Stimulated activated CD4-positive, alpha-beta T cell treated with anti-CD3 and anti-CD28 coated beads, Interleukin-4, amount 100 ng/mL, for 1 hour (primary cell): ENCODE measurements at regions not wholly inside any gene's neighbourhood (a gene's known extent, or its start where the extent isn't known, plus 50 kb on each side); places are given as distances from the start of the nearest gene placed in this dataset.

Experiments
- DNase-seq: peaks from one replicate; pipeline ENCODE4 v3.0.0-alpha.2; 2020

DNA sequence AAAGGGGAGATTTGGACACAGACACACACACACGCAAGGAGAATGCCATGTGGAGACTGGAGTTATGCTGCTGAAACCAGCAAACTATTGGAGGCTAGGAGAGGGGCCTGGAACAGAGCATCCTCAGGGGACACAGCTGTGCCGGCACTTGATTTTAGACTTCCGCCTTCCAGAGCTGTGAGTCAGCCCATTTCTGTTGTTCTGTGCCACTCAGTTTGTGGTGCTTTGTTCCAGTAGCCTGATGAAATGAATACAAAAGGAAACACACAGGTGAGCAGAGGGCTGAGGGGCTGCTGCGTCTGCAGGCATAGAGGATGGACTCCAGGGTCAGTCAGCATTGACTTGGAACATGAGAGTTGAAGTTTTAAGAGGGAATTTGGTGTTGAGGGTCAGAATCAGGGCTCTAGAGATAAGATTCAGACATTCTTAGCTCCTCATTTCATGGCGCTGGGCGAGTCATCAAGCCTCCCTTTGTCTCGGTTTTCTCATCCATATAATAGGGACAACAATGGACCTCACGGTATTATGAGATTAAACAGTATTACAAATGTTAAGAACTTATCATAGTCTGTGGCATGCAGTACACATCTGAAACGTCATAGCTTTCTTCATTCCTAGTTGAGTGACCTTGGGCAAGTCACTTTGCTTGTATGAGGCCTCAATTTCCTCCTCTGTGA is 191.0 kb downstream of the MIAT start:
- no peak for DNase-seq

GRCh38 chr22:26849575-26849974 is 192.2 kb downstream of the MIAT start:
- no peak for DNase-seq

GRCh38 chr22:26851125-26851524 is 193.7 kb downstream of the MIAT start:
- no peak for DNase-seq

DNA sequence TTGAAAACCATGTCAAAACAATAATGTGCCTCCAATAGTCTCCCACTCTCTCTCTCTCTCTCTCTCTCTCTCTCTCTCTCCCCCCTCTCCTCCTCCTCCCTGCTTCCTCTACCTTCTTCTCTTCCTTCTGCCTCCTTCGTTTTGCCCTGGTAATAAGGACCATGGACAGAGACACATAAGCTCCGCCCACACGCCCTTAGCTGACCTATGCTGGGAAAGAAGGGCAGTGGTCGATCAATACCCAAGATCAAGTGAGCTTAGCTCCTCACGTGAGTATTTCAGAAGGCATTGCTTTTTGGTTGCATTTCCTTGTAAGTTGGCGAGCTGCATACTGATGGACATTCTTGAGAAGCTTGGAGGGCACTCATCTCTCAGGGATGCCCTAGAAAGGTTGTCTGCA is 194.8 kb downstream of the MIAT start:
- DNase-seq: no peak

DNA sequence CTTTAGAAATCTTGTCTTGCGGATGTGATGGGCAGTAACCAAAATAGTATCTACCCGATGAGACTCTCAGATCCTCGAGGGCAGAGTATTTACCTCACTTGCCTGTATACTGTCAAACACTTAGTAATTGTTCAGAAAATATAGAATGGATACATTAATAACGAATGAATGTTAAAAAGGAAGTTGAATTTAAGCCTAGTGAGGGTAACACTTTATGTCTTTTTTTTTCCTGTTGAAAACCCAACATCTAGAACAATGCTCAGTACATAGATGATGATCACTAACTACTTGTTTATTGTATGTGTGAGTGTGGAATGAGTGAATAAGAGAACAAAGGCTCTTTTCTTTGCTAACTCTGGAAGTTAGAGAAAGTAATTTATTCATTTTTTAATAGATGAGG is 195.7 kb downstream of the MIAT start:
- DNase-seq: no peak

- DNase-seq: no peak
Measured at GRCh38 chr22:26853495-26853894, 196.1 kb downstream of the MIAT start.

- DNase-seq: no peak
Measured at GRCh38 chr22:26857169-26857568, 199.8 kb downstream of the MIAT start.

- DNase-seq: no peak
Measured at GRCh38 chr22:26860301-26860700, 202.9 kb downstream of the MIAT start.

DNA sequence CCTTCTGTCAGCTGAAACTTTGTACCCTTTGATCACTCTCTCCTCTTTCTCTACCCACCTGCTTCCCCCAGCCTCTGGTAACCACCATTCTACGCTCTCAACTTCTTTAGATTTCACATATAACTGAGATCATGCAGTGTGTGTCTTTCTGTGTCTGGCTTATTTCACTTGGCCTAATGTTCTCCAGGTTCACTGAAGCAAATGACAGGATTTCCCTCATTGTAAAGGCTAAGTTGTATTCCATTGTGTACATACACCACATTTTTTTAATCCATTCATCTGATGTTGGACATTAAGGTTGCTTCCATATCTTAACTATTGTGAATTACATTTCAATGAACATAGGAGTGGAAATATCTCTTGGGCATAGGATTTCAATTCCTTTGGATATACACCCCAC is 207.6 kb downstream of the MIAT start:
- DNase-seq: no peak

GRCh38 chr22:26883393-26883792 is 226.0 kb downstream of the MIAT start:
- no peak for DNase-seq

- DNase-seq: no peak
Measured at GRCh38 chr22:26884921-26885320, 227.5 kb downstream of the MIAT start.

DNA sequence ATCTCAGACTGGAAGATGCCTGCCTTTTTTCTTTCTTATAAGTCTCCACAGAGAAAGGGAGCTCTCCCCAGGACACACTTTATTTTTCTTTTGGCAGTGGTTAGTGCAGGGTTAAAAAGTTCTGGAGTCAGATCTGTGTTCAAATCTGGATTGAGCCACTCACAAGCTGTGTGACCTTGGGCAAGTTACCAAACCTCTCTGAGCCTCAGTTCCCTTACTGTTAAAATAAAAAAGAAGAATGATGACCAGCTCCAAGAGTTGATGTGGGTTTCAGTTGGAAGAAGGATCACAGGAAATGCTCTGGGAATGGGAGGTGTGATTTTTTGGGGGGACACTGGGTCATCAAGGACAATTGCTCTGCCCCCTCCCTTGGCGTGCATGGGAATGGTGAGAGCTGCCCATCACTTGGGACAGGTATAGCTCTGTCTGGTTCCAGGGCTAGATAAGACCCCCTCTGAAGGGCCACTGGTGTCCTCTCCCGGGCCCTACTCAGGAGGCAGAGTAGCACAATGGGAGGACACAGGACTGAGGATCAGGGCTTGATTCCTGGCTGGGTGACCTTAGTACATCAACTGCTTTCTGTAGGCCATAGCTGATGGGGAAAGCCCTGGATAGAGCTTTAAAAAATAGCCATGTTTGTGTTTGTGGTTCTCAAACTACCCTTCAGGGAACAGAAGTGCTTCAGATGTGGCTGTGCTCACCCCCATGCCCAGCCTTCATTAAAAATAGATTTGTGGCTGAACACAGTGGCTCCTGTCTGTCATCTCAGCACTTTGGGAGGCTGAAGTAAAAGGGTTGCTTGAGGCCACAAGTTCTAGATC is 228.3 kb downstream of the MIAT start:
- no peak for DNase-seq

DNA sequence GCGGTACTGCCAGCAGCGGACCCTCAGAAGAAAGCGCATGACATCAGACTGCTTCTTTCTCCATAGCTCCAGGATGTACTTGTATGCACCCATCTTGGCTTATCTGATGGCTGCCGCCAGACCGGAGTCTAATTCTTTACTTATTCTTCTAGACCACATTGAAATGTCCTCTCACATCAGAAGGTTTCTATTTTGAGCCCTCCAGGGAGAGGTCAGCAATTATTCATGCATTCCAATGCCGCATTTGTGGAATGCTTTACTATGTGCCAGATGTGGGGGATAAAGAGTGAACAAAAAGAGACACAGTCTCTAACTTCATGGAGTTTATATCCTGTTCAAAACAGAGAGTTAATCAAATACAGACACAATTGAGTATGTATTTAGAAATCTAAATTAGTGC is 230.1 kb downstream of the MIAT start:
- DNase-seq: no peak

DNA sequence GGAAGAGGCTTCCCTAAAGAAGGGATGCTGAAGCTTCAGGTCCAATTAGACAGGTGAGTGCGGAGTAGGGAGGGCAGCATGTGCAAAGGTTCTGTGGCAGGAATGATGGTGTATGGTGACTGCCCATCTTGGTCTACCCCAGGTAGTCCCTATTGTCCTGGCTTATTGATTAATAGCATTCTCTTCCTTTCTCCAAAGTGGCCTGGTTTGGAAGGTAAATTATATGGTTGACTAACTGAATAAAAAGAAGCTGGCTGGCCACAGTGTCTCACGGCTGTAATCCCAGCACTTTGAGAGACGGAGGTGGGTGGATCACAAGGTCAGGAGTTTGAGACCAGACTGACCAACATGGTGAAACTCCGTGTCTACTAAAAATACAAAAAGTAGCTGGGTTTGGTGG is 230.5 kb downstream of the MIAT start:
- no peak for DNase-seq

DNA sequence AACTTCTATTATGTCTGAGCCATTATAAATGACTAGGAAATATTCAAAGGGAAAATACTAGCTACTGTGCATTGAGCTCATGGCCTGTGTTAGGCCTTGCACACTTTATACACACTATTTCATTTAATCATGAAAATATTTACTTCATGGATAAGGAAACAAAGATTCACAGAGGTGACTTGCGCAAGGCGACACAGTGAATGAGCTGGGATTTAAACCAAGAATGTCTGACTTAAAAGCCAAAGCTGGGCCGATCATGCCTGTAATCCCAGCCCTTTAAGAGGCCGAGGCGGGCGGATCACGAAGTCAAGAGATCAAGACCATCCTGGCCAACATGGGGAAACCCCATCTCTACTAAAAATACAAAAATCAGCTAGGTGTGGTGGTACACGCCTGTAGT is 231.5 kb downstream of the MIAT start:
- DNase-seq: no peak

DNA sequence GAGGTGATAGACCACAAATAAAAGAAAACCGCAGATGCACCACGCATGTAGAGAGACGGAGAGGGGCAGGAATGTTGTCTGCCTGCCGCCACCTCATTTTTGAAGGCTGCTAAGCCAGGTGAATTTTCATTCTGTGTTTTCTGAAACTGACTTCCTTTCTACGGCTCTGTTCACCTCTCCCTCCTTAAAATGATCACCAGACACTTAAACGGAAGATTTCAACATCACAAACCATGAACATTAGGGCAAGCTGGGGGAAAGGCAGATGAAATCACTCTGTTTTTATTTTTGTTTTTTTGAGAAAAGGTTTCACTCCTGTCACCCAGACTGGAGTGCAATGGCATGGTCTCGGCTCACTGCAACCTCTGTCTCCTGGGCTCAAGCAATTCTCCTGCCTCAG is 232.4 kb downstream of the MIAT start:
- DNase-seq: no peak

GRCh38 chr22:26890870-26891269 is 233.5 kb downstream of the MIAT start:
- DNase-seq: no peak

- no peak for DNase-seq
Measured at GRCh38 chr22:26891429-26891828, 234.0 kb downstream of the MIAT start.

DNA sequence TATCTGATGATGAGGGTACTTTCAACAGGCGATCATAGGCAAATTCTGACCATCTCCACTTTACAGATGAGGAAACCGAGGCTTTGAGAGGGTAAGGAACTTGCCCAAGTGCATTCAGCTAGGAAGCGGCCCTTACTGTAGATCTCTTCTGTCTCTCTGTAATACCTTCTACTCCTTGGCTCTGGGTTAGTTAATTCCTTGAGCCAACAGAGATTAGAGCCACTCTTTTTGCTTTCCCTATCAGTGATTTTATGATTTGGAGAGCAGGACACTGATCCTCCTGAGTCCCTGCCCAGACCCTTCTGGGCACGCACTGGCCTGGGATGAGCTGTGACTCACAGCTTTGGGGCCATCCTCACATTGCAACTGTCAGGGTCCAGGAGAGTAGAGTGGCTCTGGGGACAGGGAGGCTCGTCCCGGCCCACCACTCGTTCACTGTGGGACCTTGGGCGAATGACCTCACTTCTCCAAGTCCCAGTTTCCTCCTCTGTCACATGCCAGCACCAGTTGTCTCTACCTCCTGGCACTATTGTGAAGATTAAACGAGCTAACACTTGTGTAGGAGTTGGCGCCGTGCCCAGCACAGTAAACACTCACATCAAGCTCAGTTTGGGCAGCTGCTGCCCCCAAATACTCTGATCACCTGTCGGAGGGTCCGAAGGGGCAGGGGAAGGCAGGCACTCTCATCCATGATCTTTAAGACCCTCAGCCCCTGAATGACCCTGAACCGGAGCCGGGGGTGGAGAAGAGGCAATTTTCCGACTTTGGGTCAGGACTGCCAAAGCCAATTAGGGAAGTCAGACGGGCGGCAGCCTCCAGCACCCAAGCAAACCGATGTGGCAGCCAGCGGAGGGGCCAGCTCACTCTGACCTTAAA is 235.0 kb downstream of the MIAT start:
- no peak for DNase-seq

GRCh38 chr22:26893173-26894110 is 236.1 kb downstream of the MIAT start:
- DNase-seq: no peak

GRCh38 chr22:26894362-26894761 is 237.0 kb downstream of the MIAT start:
- no peak for DNase-seq

DNA sequence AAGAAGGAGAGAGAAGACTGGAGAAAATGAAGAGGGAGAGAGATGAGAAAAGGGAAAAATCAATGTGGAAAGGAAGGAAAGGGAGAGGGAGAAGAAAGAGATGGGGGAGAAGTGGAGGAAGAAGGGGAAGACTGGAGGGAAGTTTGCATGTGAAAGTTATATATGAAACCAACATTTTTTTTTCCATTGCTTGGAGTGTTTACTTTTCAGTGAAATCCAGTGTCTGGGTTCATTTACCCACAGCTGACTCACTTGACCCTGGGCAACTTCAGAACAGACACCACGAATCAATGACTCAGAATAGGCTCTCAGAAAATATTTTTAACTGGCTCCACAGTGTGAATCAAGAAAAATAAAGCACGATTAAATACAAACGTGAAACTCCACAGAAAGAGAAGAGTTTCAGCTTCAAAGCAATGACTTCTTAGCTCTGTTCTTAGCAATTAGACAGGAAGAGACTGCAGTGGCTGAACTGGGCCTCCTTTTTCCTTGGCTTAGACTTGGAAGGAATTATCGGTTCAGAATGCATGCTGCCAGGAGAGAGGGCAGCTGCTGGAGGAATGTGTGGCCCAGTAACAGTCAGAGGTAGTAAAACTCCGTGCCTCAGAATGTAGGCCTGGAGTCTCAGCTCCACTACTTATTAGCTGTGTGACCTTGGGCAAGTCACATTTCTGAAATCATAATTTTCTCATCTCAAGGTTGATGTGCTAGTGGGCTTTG is 237.5 kb downstream of the MIAT start:
- DNase-seq: no peak
